Neuron (in vitro differentiated cells): ENCODE measurements at regions not wholly inside any gene's neighbourhood (a gene's known extent, or its start where the extent isn't known, plus 50 kb on each side); places are given as distances from the start of the nearest gene placed in this dataset.
"Not testable (repeated sequence)": the region's sequence is repeated elsewhere in the genome, so short reads cannot be mapped to it uniquely, and the experiment has no call there.

Experiments
- H2AFZ ChIP-seq: one replicate; pipeline ENCODE4 v1.6.1; 2013; ENCODE audit warnings: low read depth, mild to moderate bottlenecking, inconsistent platforms, low read length, moderate library complexity
- H3K27me3 ChIP-seq: one replicate; pipeline ENCODE4 v1.6.1; 2013; ENCODE audit warnings: low read length; ENCODE audit not compliant: insufficient read depth
- H3K36me3 ChIP-seq: one replicate; pipeline ENCODE4 v1.6.1; 2013; ENCODE audit warnings: low read length; ENCODE audit not compliant: insufficient read depth
- H3K4me1 ChIP-seq: one replicate; pipeline ENCODE4 v1.6.1; 2013; ENCODE audit warnings: low read length; ENCODE audit not compliant: insufficient read depth
- H3K4me3 ChIP-seq: 2 replicates; pipeline ENCODE4 v1.5.1; 2013; ENCODE audit warnings: mild to moderate bottlenecking, low read length, moderate library complexity
- H3K9me3 ChIP-seq: one replicate; pipeline ENCODE4 v1.6.1; 2013; ENCODE audit warnings: low read length

DNA sequence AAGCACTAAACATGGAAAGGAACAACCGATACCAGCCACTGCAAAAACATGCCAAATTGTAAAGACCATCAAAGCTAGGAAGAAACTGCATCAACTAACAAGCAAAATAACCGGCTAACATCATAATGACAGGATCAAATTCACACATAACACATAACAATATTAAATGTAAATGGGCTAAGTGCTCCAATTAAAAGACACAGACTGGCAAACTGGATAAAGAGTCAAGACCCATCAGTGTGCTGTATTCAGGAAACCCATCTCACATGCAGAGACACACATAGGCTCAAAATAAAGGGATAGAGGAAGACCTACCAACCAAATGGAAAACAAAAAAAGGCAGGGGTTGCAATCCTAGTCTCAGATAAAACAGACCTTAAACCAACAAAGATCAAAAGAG, 72.1 kb upstream of the ZNF366 start:
- not testable (repeated sequence) for H3K27me3 ChIP-seq, H3K4me1 ChIP-seq, H3K4me3 ChIP-seq, H2AFZ ChIP-seq, H3K36me3 ChIP-seq, H3K9me3 ChIP-seq

DNA sequence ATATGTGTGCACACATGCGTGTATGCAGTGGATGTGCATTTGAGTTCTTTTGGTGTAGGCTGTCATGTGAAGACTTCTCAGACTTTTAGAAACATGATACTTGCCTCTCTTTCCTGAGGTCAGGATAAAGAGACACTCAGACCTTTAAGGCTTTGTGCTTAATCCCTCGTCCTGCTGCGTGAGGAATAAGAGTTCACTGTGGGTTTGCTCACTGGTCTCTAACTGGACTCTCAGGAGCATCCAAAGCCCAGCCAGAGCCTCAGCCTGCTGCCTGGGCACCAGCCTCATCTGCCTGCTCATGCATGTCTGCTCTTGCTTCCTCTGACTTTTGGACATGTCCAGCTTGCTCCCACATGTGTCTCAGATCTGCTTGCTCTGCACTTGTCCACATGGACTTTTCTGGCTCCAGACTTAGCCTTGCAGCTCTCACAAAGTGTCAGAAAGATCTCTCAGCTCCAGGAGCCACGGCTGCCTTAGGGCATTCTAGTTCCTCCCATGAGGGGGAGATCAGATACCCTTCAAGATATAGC, 65.1 kb upstream of the ZNF366 start:
- peaks cover 2% of the 10 kb centered on the region for H3K9me3 ChIP-seq
- no peak overlapping the region for H3K4me3 ChIP-seq
- H3K36me3 ChIP-seq, result no peaks in the 10 kb centered on the region
- H3K27me3 ChIP-seq, result no peaks in the 10 kb centered on the region
- no peaks in the 10 kb centered on the region for H3K4me1 ChIP-seq
- H2AFZ ChIP-seq, result no peak overlapping the region

DNA sequence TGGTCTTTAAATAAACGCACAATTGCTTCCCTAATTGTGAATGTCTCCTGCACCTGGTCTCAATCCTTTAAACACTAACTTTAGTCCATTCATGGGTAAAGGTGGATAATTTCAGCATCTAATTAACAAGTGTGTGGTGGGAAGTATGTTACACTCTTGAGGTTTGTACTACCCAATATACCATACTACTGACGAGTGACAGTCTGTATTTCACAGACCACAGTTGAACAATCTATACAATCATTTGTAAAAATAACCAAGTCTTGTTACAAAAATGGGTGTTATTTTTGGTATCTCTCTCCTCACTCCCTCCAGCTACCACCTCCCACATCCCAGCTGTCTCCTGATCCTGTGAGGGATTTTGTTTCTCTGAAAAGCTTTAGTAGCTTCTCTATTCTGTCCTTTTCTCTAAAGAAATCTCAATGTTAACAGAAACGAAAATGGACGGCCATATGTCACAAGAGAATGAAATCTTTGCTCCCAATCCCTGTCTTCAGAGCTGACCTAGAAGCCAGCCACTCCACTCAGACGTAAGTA, 62.3 kb upstream of the ZNF366 start:
- H3K27me3 ChIP-seq, result no peaks in the 10 kb centered on the region
- H3K4me3 ChIP-seq, result no peak overlapping the region
- no peaks in the 10 kb centered on the region for H3K4me1 ChIP-seq
- H3K36me3 ChIP-seq, result no peaks in the 10 kb centered on the region
- H3K9me3 ChIP-seq, result peaks cover 2% of the 10 kb centered on the region
- no peak overlapping the region for H2AFZ ChIP-seq

DNA sequence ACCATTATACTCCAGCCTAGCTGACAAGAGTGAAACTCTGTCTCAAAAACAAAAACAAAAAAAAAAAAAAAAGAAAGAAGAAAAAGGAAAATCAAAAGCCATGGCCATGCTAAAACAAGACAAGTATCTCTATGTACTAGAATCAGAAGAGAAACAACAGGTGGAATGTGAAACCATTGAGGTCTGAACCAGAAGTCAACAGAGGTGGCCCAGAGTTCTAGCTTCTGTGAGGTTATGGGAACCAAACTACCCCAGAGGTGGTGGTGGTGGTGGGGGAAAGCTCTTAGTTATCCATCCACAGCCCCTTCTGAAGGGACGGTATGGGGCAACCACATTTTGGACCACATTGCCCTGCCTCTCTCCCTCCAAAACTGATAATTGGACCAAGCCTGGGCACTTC, 59.5 kb upstream of the ZNF366 start:
- H3K9me3 ChIP-seq, result peaks cover 2% of the 10 kb centered on the region
- H3K27me3 ChIP-seq, result no peaks in the 10 kb centered on the region
- no peaks in the 10 kb centered on the region for H3K36me3 ChIP-seq
- no peaks in the 10 kb centered on the region for H3K4me1 ChIP-seq
- no peak overlapping the region for H3K4me3 ChIP-seq
- no peak overlapping the region for H2AFZ ChIP-seq

DNA sequence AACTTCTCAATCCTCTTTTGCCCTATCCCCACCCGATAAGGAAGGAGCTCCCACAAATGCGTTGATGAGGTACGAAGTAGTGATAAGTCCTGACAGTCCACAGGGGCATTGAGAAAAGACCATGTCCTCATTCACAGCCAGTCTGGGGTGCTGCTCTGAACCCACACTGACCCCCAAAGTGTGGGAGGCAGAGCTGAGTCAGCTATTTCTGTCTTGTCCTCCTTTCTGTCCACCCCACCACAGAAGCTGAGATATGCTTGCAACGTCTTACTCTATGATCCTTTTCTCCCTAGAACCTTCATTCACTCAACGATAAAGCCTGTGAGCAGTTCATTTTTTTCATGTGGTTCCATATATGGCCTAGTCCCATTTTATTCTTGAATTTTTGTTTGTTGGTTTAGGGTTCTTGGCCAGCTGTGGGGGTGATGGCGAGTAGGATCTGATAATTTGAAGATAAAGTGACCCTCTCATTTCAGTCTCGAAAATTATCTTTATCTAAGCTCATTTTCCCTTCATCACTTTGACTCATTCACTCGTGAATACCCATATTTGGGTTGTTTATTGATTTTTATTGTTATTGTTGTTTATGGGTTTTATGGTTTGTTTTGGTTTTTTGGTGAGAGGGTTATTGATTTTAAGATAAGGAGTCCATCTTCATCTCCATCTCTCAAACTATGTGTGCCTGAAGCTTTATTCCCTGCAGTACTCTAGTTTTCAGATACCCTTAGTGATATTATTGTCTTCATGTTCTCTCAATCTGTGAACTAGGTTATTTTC, 58.5 kb upstream of the ZNF366 start:
- Histone ChIP-seq H3K4me3 (no peak overlapping the region), H3K27me3 (no peaks in the 10 kb centered on the region), H2AFZ (no peak overlapping the region), H3K9me3 (peaks cover 2% of the 10 kb centered on the region), H3K4me1 (no peaks in the 10 kb centered on the region), H3K36me3 (no peaks in the 10 kb centered on the region)

DNA sequence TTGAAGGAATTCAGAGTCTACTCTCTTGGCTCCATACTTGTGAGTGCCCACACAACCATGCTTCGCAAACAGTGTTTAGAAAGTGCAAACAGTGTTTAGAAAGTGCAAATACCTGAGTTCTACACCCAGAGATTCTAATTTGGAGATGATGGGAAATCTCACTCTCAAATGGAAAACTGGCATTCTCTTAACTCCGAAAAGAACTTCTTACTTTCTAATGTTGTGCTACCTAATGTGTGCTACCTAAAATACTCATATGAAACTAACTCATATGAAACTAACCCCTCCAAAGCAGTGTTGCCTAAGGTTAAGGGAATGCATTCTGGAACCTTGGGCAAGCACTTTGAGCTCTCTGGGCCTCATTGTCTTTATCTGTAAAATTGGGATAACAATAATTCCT, 55.5 kb upstream of the ZNF366 start:
- Histone ChIP-seq H3K9me3 (peaks cover 2% of the 10 kb centered on the region), H3K36me3 (no peaks in the 10 kb centered on the region), H2AFZ (no peak overlapping the region), H3K4me3 (no peak overlapping the region), H3K4me1 (peaks cover 5% of the 10 kb centered on the region), H3K27me3 (no peaks in the 10 kb centered on the region)

DNA sequence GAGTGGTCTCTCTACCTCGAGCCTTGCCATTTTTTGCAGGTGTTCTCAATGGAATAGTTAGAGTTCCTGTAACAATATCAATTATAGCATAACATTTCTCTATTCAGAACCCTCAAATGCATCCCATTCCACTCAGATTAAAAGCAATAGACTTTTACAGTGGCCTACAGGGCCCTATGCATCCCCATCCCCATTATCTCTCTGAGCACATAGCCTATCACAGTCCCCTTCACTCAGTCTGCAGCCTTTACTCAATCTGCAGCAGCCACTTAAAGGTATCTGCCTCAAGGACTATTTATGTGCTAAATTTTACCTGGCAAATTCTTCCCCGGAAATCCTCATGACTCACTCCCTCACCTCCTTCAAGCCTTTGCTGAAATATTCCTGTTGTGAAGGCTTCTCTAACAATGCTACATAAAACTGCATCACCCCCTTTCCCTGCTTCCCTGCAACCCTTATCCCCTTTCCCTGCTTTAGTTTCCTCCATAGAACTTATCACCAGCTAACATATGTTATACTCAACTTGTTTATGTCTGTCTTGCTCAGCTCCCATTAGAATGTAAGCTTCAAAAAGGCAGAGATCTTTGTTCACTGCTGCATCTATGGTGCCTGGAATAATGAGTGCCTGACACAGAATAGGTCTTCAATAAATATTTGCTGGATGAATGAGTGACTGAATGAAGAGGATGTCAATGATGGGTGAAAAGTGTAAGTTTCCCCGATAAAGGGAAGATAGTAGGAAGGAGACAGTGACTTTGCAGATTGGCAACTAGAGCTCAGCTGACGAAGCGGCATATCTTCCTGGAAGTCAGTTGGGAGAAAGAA, 54.1 kb upstream of the ZNF366 start:
- Histone ChIP-seq H3K9me3 (no peaks in the 10 kb centered on the region), H2AFZ (no peak overlapping the region), H3K4me3 (no peak overlapping the region), H3K36me3 (no peaks in the 10 kb centered on the region), H3K4me1 (peaks cover 9% of the 10 kb centered on the region), H3K27me3 (no peaks in the 10 kb centered on the region)

DNA sequence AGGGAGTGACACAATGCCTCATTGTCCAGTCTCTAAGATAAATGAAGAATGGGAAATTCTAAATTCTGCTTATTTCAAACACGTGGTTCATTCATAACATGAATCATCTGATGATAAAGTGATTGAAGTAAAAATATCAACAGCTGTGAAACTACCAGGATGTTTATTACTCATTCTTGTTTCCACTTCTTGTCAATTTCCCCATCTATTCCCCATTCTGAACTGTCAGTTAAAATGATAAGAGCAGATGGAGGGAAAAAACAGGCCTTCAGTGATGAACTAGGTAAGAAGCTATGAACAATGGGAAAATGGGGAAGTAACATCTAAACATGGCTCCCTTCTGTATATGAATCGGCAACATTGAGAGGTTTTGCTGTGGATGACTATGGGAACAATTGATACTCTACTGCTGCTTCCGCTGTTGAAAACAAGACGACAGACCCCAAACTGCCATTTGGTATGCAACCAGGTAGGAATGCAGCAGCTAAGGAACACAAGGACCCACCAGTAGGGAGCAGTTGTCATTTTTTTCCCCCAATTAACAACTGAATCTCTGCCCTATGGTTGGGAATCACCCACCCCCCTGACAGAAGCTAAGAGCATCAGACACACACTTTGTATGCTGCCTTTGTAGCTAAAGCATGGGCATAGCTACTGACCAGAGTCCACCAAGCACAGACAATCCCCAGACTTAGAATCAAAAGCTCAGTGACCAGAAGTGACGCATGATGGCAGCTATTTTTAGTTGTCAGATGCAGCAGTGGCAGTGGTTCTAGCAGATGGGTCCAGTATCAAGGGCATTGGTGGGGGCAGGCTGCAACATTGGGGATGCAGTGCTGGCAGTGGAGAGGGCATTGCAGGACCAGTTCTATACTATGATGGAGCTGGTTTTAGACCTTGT, 52.9 kb upstream of the ZNF366 start:
- Histone ChIP-seq H3K9me3 (no peaks in the 10 kb centered on the region), H3K4me1 (peaks cover 16% of the 10 kb centered on the region), H3K36me3 (no peaks in the 10 kb centered on the region), H3K4me3 (no peak overlapping the region), H3K27me3 (no peaks in the 10 kb centered on the region), H2AFZ (no peak overlapping the region)

GRCh38 chr5:72558383-72558782, 51.2 kb upstream of the ZNF366 start:
- Histone ChIP-seq H3K9me3 (no peaks in the 10 kb centered on the region), H3K36me3 (no peaks in the 10 kb centered on the region), H3K4me1 (peaks cover 16% of the 10 kb centered on the region), H2AFZ (no peak overlapping the region), H3K4me3 (no peak overlapping the region), H3K27me3 (no peaks in the 10 kb centered on the region)

DNA sequence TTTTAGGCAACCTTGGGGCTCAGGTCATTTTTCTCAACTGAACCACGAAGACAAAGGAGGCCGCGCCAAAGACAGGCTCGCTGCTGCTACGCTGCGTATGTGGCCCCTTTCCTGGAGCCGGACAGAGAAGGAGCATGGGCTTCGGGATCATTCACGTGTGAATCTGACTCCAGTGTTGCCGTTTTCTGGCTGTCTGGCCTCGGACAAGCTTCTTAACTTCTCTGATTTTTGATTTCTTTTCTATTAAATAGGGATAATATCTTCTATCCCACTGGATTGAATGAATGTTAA, 50.8 kb upstream of the ZNF366 start:
- H3K36me3 ChIP-seq, result no peaks in the 10 kb centered on the region
- H3K9me3 ChIP-seq, result no peaks in the 10 kb centered on the region
- no peaks in the 10 kb centered on the region for H3K27me3 ChIP-seq
- peaks cover 16% of the 10 kb centered on the region for H3K4me1 ChIP-seq
- H3K4me3 ChIP-seq, result no peak overlapping the region
- H2AFZ ChIP-seq, result no peak overlapping the region

DNA sequence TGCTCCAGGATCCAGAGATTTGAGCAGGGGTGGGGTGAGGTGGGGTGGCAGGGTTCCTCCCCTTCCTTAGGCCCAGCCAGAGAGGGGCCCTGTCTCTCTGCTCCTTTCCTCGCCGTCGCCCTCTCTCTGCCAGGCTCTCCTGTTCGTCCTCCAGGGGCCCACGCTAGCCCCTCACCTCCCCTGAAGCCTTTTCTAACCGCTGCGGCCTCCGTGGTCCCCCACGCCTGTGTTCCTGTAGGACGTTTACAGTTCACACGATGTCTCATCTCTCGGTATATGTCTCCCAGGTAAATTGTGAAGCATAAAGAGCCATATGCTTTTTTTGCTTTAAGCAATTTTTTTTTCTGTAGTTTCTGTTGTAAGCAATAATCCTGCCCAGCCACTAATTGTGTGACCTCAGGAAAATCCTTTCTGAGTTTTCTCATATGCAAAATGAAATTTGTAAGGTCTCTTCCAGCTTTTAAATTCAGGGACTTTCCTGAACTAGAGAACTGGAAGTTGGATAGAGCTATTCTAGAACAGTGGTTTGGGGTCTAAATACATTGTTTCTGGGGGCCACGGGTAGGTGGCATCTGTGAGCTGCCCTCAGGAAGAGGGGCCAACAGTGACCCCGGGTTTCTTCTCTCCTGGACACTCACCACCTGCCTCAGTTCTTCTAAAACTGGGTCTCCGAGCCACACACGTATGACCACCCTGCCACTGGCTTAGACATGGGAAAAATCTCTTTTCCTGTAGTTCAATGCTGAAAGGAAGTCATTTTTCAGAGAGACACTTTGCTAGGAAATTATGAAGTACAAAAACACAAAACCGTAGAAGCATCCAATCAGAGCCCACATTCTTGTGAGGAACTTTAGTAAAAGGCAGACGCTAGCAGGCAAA, 50.2 kb upstream of the ZNF366 start:
- Histone ChIP-seq H3K36me3 (no peaks in the 10 kb centered on the region), H2AFZ (no peak overlapping the region), H3K27me3 (no peaks in the 10 kb centered on the region), H3K4me1 (peaks cover 16% of the 10 kb centered on the region), H3K4me3 (no peak overlapping the region), H3K9me3 (no peaks in the 10 kb centered on the region)
